ENCODE measurements at regions not wholly inside any gene's neighbourhood (a gene's known extent, or its start where the extent isn't known, plus 50 kb on each side); places are given as distances from the start of the nearest gene placed in this dataset.

GRCh38 chr17:72402727-72403210 lies 281.9 kb downstream of the SOX9 start:
- TF ChIP-seq CTCF (conservative IDR thresholded peaks at IDR 0.05; ENCODE audit: low read depth, low read length) = no peak
- no peak overlapping the region for H3K4me3 ChIP-seq (ENCODE audit: low read length)
- no peak for DNase-seq (ENCODE audit: low read depth)

- DNase-seq (ENCODE audit: low read depth) = no peak
- TF ChIP-seq CTCF (conservative IDR thresholded peaks at IDR 0.05; ENCODE audit: low read depth, low read length) = no peak
- no peak overlapping the region for H3K4me3 ChIP-seq (ENCODE audit: low read length)
These were observed 282.9 kb downstream of the SOX9 start for GRCh38 chr17:72403713-72404209.

- no peak for TF ChIP-seq CTCF (conservative IDR thresholded peaks at IDR 0.05; ENCODE audit: low read depth, low read length)
- no peak for DNase-seq (ENCODE audit: low read depth)
- no peak overlapping the region for H3K4me3 ChIP-seq (ENCODE audit: low read length)
These were observed 284.1 kb downstream of the SOX9 start for GRCh38 chr17:72404872-72405271.

GRCh38 chr17:72405662-72406230 lies 284.9 kb downstream of the SOX9 start:
- TF ChIP-seq CTCF (conservative IDR thresholded peaks at IDR 0.05; ENCODE audit: low read depth, low read length) = no peak
- DNase-seq (ENCODE audit: low read depth) = no peak
- no peak overlapping the region for H3K4me3 ChIP-seq (ENCODE audit: low read length)

- no peak for DNase-seq (ENCODE audit: low read depth)
- no peak for TF ChIP-seq CTCF (conservative IDR thresholded peaks at IDR 0.05; ENCODE audit: low read depth, low read length)
- no peak overlapping the region for H3K4me3 ChIP-seq (ENCODE audit: low read length)
These were observed 285.7 kb downstream of the SOX9 start for GRCh38 chr17:72406498-72406897.

GRCh38 chr17:72407336-72407909 lies 286.6 kb downstream of the SOX9 start:
- H3K4me3 ChIP-seq (ENCODE audit: low read length) = no peak overlapping the region
- TF ChIP-seq CTCF (conservative IDR thresholded peaks at IDR 0.05; ENCODE audit: low read depth, low read length) = no peak
- DNase-seq (ENCODE audit: low read depth) = peak; percentile 90

GRCh38 chr17:72407931-72408330 lies 287.1 kb downstream of the SOX9 start:
- H3K4me3 ChIP-seq (ENCODE audit: low read length) = no peak overlapping the region
- no peak for DNase-seq (ENCODE audit: low read depth)
- no peak for TF ChIP-seq CTCF (conservative IDR thresholded peaks at IDR 0.05; ENCODE audit: low read depth, low read length)
